Esophagus (tissue), 2 donors: ENCODE measurements at regions not wholly inside any gene's neighbourhood (a gene's known extent, or its start where the extent isn't known, plus 50 kb on each side); places are given as distances from the start of the nearest gene placed in this dataset.

Source experiments
- H3K27ac ChIP-seq, 2 donors: one replicate each; pipeline ENCODE4 v1.5.1; 2013; ENCODE audit warnings: low read depth in 2 of 2, mild to moderate bottlenecking in 2 of 2, inconsistent platforms in 1 of 2, low read length in 1 of 2, moderate library complexity in 1 of 2
- H3K27me3 ChIP-seq, 2 donors: one replicate each; pipeline ENCODE4 v1.6.1; 2013; ENCODE audit warnings: low read length in 2 of 2, control low read depth in 1 of 2, mild to moderate bottlenecking in 1 of 2; ENCODE audit not compliant: insufficient read depth in 2 of 2, control insufficient read depth in 1 of 2
- H3K36me3 ChIP-seq, 2 donors: one replicate each; pipeline ENCODE4 v1.6.1; 2013; ENCODE audit warnings: low read length in 1 of 2; ENCODE audit not compliant: control insufficient read depth in 2 of 2, insufficient read depth in 2 of 2
- H3K4me1 ChIP-seq, 2 donors: one replicate each; pipeline ENCODE4 v1.6.1; 2013; ENCODE audit warnings: low read length in 1 of 2; ENCODE audit not compliant: control insufficient read depth in 2 of 2, insufficient read depth in 2 of 2
- H3K4me3 ChIP-seq, 2 donors: one replicate each; pipeline ENCODE4 v1.5.1; 2013; ENCODE audit warnings: low read length in 2 of 2, mild to moderate bottlenecking in 2 of 2, low read depth in 1 of 2, moderate library complexity in 1 of 2
- H3K9me3 ChIP-seq, 2 donors: one replicate each; pipeline ENCODE4 v1.6.1; 2013; ENCODE audit warnings: mild to moderate bottlenecking in 2 of 2, low read depth in 1 of 2, low read length in 1 of 2, moderate library complexity in 1 of 2; ENCODE audit not compliant: control insufficient read depth in 2 of 2, insufficient read depth in 1 of 2
- WGBS, 2 donors: extraction: QIAGEN DNeasy Blood & Tissue Kit; methylation state at CpG; one replicate each; pipeline ENCODE4 v1.1.7; 2013; 5-methylcytosine and 5-hydroxymethylcytosine counted together
- donor health status: healthy with polysubstance abuse.
- donor health status: Bipolar disorder and iron deficiency.

GRCh38 chr2:121925466-121925865, 170.0 kb downstream of the TSN start:
- H3K27ac ChIP-seq: no peak overlapping the region
- H3K4me1 ChIP-seq: no peaks in the 10 kb centered on the region
- H3K4me3 ChIP-seq: no peak overlapping the region
- H3K9me3 ChIP-seq: no peaks in the 10 kb centered on the region
- no peaks in the 10 kb centered on the region for H3K27me3 ChIP-seq
- 83 to 86% methylated on average over 4 of the region's 4 CpGs for WGBS, 2 donors
- no peaks in the 10 kb centered on the region for H3K36me3 ChIP-seq

- 81 to 94% methylated on average over 1 of the region's 1 CpG for WGBS, 2 donors
- H3K4me1 ChIP-seq: no peaks in the 10 kb centered on the region
- H3K9me3 ChIP-seq: no peaks in the 10 kb centered on the region
- no peaks in the 10 kb centered on the region for H3K27me3 ChIP-seq
- no peak overlapping the region for H3K27ac ChIP-seq
- H3K36me3 ChIP-seq: no peaks in the 10 kb centered on the region
- no peak overlapping the region for H3K4me3 ChIP-seq
These were observed 187.8 kb downstream of the TSN start for GRCh38 chr2:121943285-121943684.

- no peak overlapping the region for H3K4me3 ChIP-seq
- WGBS, 2 donors: 43 to 60% methylated on average over 7 of the region's 7 CpGs
- H3K9me3 ChIP-seq: no peaks in the 10 kb centered on the region
- H3K27me3 ChIP-seq: no peaks in the 10 kb centered on the region
- H3K4me1 ChIP-seq: no peaks in the 10 kb centered on the region
- H3K36me3 ChIP-seq: no peaks in the 10 kb centered on the region
- no peak overlapping the region for H3K27ac ChIP-seq
These were observed 188.8 kb downstream of the TSN start for GRCh38 chr2:121944072-121944831.

- Histone ChIP-seq H3K36me3 (no peaks in the 10 kb centered on the region), H3K9me3 (peaks cover 0 to 3% of the 10 kb centered on the region in 2 donors), H3K4me3 (no peak overlapping the region), H3K4me1 (no peaks in the 10 kb centered on the region), H3K27ac (no peak overlapping the region), H3K27me3 (no peaks in the 10 kb centered on the region)
- WGBS, 2 donors: 79 to 81% methylated on average over 7 of the region's 7 CpGs
These were observed 192.2 kb downstream of the TSN start for GRCh38 chr2:121947674-121948073.

- WGBS, 2 donors: 80 to 82% methylated on average over 8 of the region's 8 CpGs
- no peaks in the 10 kb centered on the region for H3K36me3 ChIP-seq
- H3K9me3 ChIP-seq: peaks cover 0 to 3% of the 10 kb centered on the region in 2 donors
- H3K27me3 ChIP-seq: no peaks in the 10 kb centered on the region
- no peak overlapping the region for H3K27ac ChIP-seq
- H3K4me3 ChIP-seq: no peak overlapping the region
- H3K4me1 ChIP-seq: no peaks in the 10 kb centered on the region
These were observed 193.8 kb downstream of the TSN start for GRCh38 chr2:121949271-121949670.

GRCh38 chr2:121955426-121955825, 200.0 kb downstream of the TSN start:
- 32 to 53% methylated on average over 6 of the region's 6 CpGs for WGBS, 2 donors
- Histone ChIP-seq H3K36me3 (no peaks in the 10 kb centered on the region), H3K27me3 (no peaks in the 10 kb centered on the region), H3K9me3 (peaks cover 0 to 3% of the 10 kb centered on the region in 2 donors), H3K4me3 (no peak overlapping the region), H3K27ac (no peak overlapping the region), H3K4me1 (no peaks in the 10 kb centered on the region)

GRCh38 chr2:121955872-121956271, 200.4 kb downstream of the TSN start:
- 46 to 58% methylated on average over 9 of the region's 9 CpGs for WGBS, 2 donors
- Histone ChIP-seq H3K4me3 (no peak overlapping the region), H3K4me1 (no peaks in the 10 kb centered on the region), H3K36me3 (no peaks in the 10 kb centered on the region), H3K27me3 (no peaks in the 10 kb centered on the region), H3K27ac (no peak overlapping the region), H3K9me3 (peaks cover 0 to 3% of the 10 kb centered on the region in 2 donors)

GRCh38 chr2:121960251-121960650, 204.8 kb downstream of the TSN start:
- no peaks in the 10 kb centered on the region for H3K27me3 ChIP-seq
- no peaks in the 10 kb centered on the region for H3K9me3 ChIP-seq
- no peaks in the 10 kb centered on the region for H3K36me3 ChIP-seq
- H3K4me1 ChIP-seq: no peaks in the 10 kb centered on the region
- 76 to 87% methylated on average over 7 of the region's 7 CpGs for WGBS, 2 donors
- H3K27ac ChIP-seq: no peak overlapping the region
- H3K4me3 ChIP-seq: no peak overlapping the region

GRCh38 chr2:121961761-121962160, 206.3 kb downstream of the TSN start:
- no peak overlapping the region for H3K27ac ChIP-seq
- 67% methylated on average over 5 of the region's 5 CpGs for WGBS, 2 donors
- H3K4me3 ChIP-seq: no peak overlapping the region
- no peaks in the 10 kb centered on the region for H3K36me3 ChIP-seq
- H3K9me3 ChIP-seq: no peaks in the 10 kb centered on the region
- no peaks in the 10 kb centered on the region for H3K4me1 ChIP-seq
- no peaks in the 10 kb centered on the region for H3K27me3 ChIP-seq

GRCh38 chr2:121965661-121966060, 210.2 kb downstream of the TSN start:
- no peak overlapping the region for H3K27ac ChIP-seq
- no peak overlapping the region for H3K4me3 ChIP-seq
- no peaks in the 10 kb centered on the region for H3K36me3 ChIP-seq
- H3K9me3 ChIP-seq: no peaks in the 10 kb centered on the region
- 78 to 80% methylated on average over 7 of the region's 7 CpGs for WGBS, 2 donors
- no peaks in the 10 kb centered on the region for H3K4me1 ChIP-seq
- no peaks in the 10 kb centered on the region for H3K27me3 ChIP-seq
